ENCODE measurements at regions not wholly inside any gene's neighbourhood (a gene's known extent, or its start where the extent isn't known, plus 50 kb on each side); places are given as distances from the start of the nearest gene placed in this dataset.

- TF ChIP-seq CTCF (conservative IDR thresholded peaks at IDR 0.05; ENCODE audit: low read depth, low read length) (no peak), EZH2 (IDR thresholded peaks at IDR 0.05; ENCODE audit: low read length, unreplicated experiment) (no peak), EZH2phosphoT487 (IDR thresholded peaks at IDR 0.05; ENCODE audit: borderline replicate concordance, low read length) (no peak)
Observed at GRCh38 chr13:78131346-78131745, 212.7 kb upstream of the EDNRB start.
